ENCODE measurements at regions not wholly inside any gene's neighbourhood (a gene's known extent, or its start where the extent isn't known, plus 50 kb on each side); places are given as distances from the start of the nearest gene placed in this dataset.

- TF ChIP-seq CEBPB (IDR thresholded peaks at IDR 0.05; ENCODE audit: low read depth) = no peak
- TF ChIP-seq ZFX (IDR thresholded peaks at IDR 0.05) = no peak
- no peak for TF ChIP-seq ATF3 (IDR thresholded peaks at IDR 0.05)
- no peak for TF ChIP-seq ZBTB33 (IDR thresholded peaks at IDR 0.05; ENCODE audit: extremely low read depth, insufficient replicate concordance, low read length)
- no peak for TF ChIP-seq SP1 (IDR thresholded peaks at IDR 0.05; ENCODE audit: low read depth)
- TF ChIP-seq CBX3 (IDR thresholded peaks at IDR 0.05; ENCODE audit: low read depth) = no peak
- TF ChIP-seq SIN3A (IDR thresholded peaks at IDR 0.05; ENCODE audit: low read depth) = no peak
- TF ChIP-seq EZH2 (IDR thresholded peaks at IDR 0.05) = no peak
- no peak for TF ChIP-seq MAX (IDR thresholded peaks at IDR 0.05)
- no peak for TF ChIP-seq POLR2A (IDR thresholded peaks at IDR 0.05; ENCODE audit: borderline replicate concordance, extremely low read depth, insufficient read depth, insufficient read length)
- no peak for TF ChIP-seq RAD21 (IDR thresholded peaks at IDR 0.05; ENCODE audit: low read depth)
- no peak for TF ChIP-seq JUND (IDR thresholded peaks at IDR 0.05)
- no peak for TF ChIP-seq YY1 (IDR thresholded peaks at IDR 0.05; ENCODE audit: extremely low read depth, insufficient replicate concordance, low read depth, low read length)
- no peak for TF ChIP-seq POLR2AphosphoS5 (IDR thresholded peaks at IDR 0.05; ENCODE audit: low read depth, low read length)
- TF ChIP-seq ELF1 (IDR thresholded peaks at IDR 0.05; ENCODE audit: borderline replicate concordance, low read depth) = no peak
- no peak for TF ChIP-seq EZH2phosphoT487 (IDR thresholded peaks at IDR 0.05; ENCODE audit: borderline replicate concordance)
- TF ChIP-seq ZNF274 (IDR thresholded peaks at IDR 0.05; ENCODE audit: low read depth, low read length) = no peak
- Histone ChIP-seq H3K27ac (ENCODE audit: low read depth, low read length) (no peak overlapping the region), H3K27me3 (ENCODE audit: insufficient read depth, low read length) (no peaks in the 10 kb centered on the region), H3K9me2 (ENCODE audit: insufficient read depth) (no peaks in the 10 kb centered on the region), H3K9me3 (ENCODE audit: control insufficient read depth in 1 of 2, insufficient read depth in 1 of 2, low read depth in 1 of 2, low read length in 2 of 2) (peaks cover 0 to 25% of the 10 kb centered on the region in 2 experiments; a peak in 2 of 4 replicates), H3K36me3 (ENCODE audit: control insufficient read depth in 1 of 2, insufficient read depth in 2 of 2, low read length in 2 of 2) (no peaks in the 10 kb centered on the region), H3K4me1 (ENCODE audit: control insufficient read depth in 1 of 2, insufficient read depth in 2 of 2, low read length in 2 of 2) (no peaks in the 10 kb centered on the region), H4K20me1 (ENCODE audit: insufficient read depth) (no peaks in the 10 kb centered on the region), H3K4me3 (replicated peaks in 1 of 2; ENCODE audit: low read depth in 1 of 2, low read length in 2 of 2) (no peak overlapping the region), H3K4me2 (ENCODE audit: low read length) (no peak overlapping the region), H3K79me2 (ENCODE audit: insufficient read depth, low read length) (no peaks in the 10 kb centered on the region), H3K9ac (ENCODE audit: low read length) (no peak overlapping the region), H2AFZ (ENCODE audit: low read depth, low read length, poor library complexity, severe bottlenecking) (no peak overlapping the region)
- CTCF ChIA-PET = no interaction called here
- DNase-seq (ENCODE audit: low read depth, low spot score) (no peak), ATAC-seq (no peak)
- intact Hi-C loops (cut with micrococcal nuclease) = no loop called here
- RAD21 ChIA-PET (ENCODE audit: low non-redundant PET in 1 of 2, low total read pairs in 2 of 2, uncharacterized antibody in 2 of 2, unreplicated experiment in 2 of 2) = no interaction called here
- POLR2A ChIA-PET = no interaction called here
- no TSS peak for BruUV-seq (replicated peaks)
These were observed 343.8 kb downstream of the TOX3 start for GRCh38 chr16:52203096-52203495.
